ENCODE measurements at regions not wholly inside any gene's neighbourhood (a gene's known extent, or its start where the extent isn't known, plus 50 kb on each side); places are given as distances from the start of the nearest gene placed in this dataset.

GRCh38 chr12:28980436-28980835 lies 168.6 kb upstream of the FAR2 start:
- DNase-seq (ENCODE audit: low spot score): no peak
- no peak overlapping the region for H3K27ac ChIP-seq
- H3K4me3 ChIP-seq: no peak overlapping the region
- no peak for TF ChIP-seq CTCF (IDR thresholded peaks at IDR 0.05)

- H3K4me3 ChIP-seq: no peak overlapping the region
- DNase-seq (ENCODE audit: low spot score): no peak
- H3K27ac ChIP-seq: no peak overlapping the region
- TF ChIP-seq CTCF (IDR thresholded peaks at IDR 0.05): no peak
Measured at GRCh38 chr12:28987538-28988324, 161.3 kb upstream of the FAR2 start.

- no peak for TF ChIP-seq CTCF (IDR thresholded peaks at IDR 0.05)
- Histone ChIP-seq H3K4me3 (no peak overlapping the region), H3K27ac (no peak overlapping the region)
- DNase-seq (ENCODE audit: low spot score): no peak
Measured at GRCh38 chr12:28988325-28988704, 160.8 kb upstream of the FAR2 start.

GRCh38 chr12:28991626-28992025 lies 157.5 kb upstream of the FAR2 start:
- Histone ChIP-seq H3K4me3 (no peak overlapping the region), H3K27ac (no peak overlapping the region)
- TF ChIP-seq CTCF (IDR thresholded peaks at IDR 0.05): no peak
- DNase-seq (ENCODE audit: low spot score): no peak

- Histone ChIP-seq H3K4me3 (no peak overlapping the region), H3K27ac (no peak overlapping the region)
- no peak for TF ChIP-seq CTCF (IDR thresholded peaks at IDR 0.05)
- DNase-seq (ENCODE audit: low spot score): no peak
Measured at GRCh38 chr12:28993720-28994119, 155.4 kb upstream of the FAR2 start.

- DNase-seq (ENCODE audit: low spot score): no peak
- TF ChIP-seq CTCF (IDR thresholded peaks at IDR 0.05): no peak
- no peak overlapping the region for H3K27ac ChIP-seq
- no peak overlapping the region for H3K4me3 ChIP-seq
Measured at GRCh38 chr12:28994179-28994715, 154.8 kb upstream of the FAR2 start.

GRCh38 chr12:28996688-28997087 lies 152.4 kb upstream of the FAR2 start:
- Histone ChIP-seq H3K27ac (no peak overlapping the region), H3K4me3 (no peak overlapping the region)
- no peak for DNase-seq (ENCODE audit: low spot score)
- TF ChIP-seq CTCF (IDR thresholded peaks at IDR 0.05): no peak
